H9 (cell line): ENCODE measurements at regions not wholly inside any gene's neighbourhood (a gene's known extent, or its start where the extent isn't known, plus 50 kb on each side); places are given as distances from the start of the nearest gene placed in this dataset.

Source experiments
- DNase-seq: peaks from one replicate; pipeline ENCODE4 v3.0.0-alpha.2; 2017
- H2AFZ ChIP-seq: one replicate; pipeline ENCODE4 v1.6.1; 2013; ENCODE audit warnings: mild to moderate bottlenecking, low read length, control low read depth, moderate library complexity
- H2AK5ac ChIP-seq: 2 replicates; pipeline ENCODE4 v1.6.1; 2013; ENCODE audit warnings: low read length, control low read depth, mixed read lengths; ENCODE audit not compliant: insufficient read length
- H2BK120ac ChIP-seq: one replicate; pipeline ENCODE4 v1.6.1; 2013; ENCODE audit warnings: low read depth, mild to moderate bottlenecking, low read length, control low read depth, inconsistent platforms; ENCODE audit not compliant: poor library complexity, severe bottlenecking
- H2BK12ac ChIP-seq: 2 replicates; pipeline ENCODE4 v1.6.1; 2013; ENCODE audit warnings: low read length, control low read depth, mixed read lengths, low read depth; ENCODE audit not compliant: insufficient read length
- H2BK15ac ChIP-seq: 2 replicates; pipeline ENCODE4 v1.6.1; 2013; ENCODE audit warnings: low read depth, low read length, control low read depth
- H2BK20ac ChIP-seq: one replicate; pipeline ENCODE4 v1.6.1; 2013; ENCODE audit warnings: low read depth, mild to moderate bottlenecking, low read length, control low read depth, inconsistent platforms; ENCODE audit not compliant: poor library complexity, severe bottlenecking
- H2BK5ac ChIP-seq: 2 replicates; pipeline ENCODE4 v1.6.1; 2013; ENCODE audit warnings: low read length, control low read depth, mixed read lengths; ENCODE audit not compliant: insufficient read length
- H3K14ac ChIP-seq: 2 replicates; pipeline ENCODE4 v1.6.1; 2013; ENCODE audit warnings: low read length, control low read depth; ENCODE audit not compliant: insufficient read depth
- H3K18ac ChIP-seq: 2 replicates; pipeline ENCODE4 v1.6.1; 2013; ENCODE audit warnings: low read depth, mild to moderate bottlenecking, mixed read lengths, low read length, control low read depth; ENCODE audit not compliant: insufficient read length
- H3K23ac ChIP-seq: 2 replicates; pipeline ENCODE4 v1.6.1; 2013; ENCODE audit warnings: low read length, control low read depth, mixed read lengths, low read depth; ENCODE audit not compliant: insufficient read length
- H3K23me2 ChIP-seq: 2 replicates; pipeline ENCODE4 v1.6.1; 2013; ENCODE audit warnings: low read depth, mild to moderate bottlenecking, mixed read lengths, low read length, control low read depth; ENCODE audit not compliant: insufficient read length, poor library complexity, severe bottlenecking
- H3K27ac ChIP-seq: 2 replicates; pipeline ENCODE4 v1.5.1; 2013; ENCODE audit warnings: low read length, control low read depth, mixed read lengths, low read depth; ENCODE audit not compliant: insufficient read length
- H3K27me3 ChIP-seq: 2 replicates; pipeline ENCODE4 v1.6.1; 2013; ENCODE audit warnings: low read length, control low read depth, inconsistent platforms; ENCODE audit not compliant: insufficient read depth
- H3K4ac ChIP-seq: 2 replicates; pipeline ENCODE4 v1.6.1; 2013; ENCODE audit warnings: low read depth, mild to moderate bottlenecking, control low read depth, inconsistent platforms, low read length, moderate library complexity
- H3K4me1 ChIP-seq: 2 replicates; pipeline ENCODE4 v1.6.1; 2013; ENCODE audit warnings: low read length, control low read depth, inconsistent platforms; ENCODE audit not compliant: insufficient read depth
- H3K4me2 ChIP-seq: 2 replicates; pipeline ENCODE4 v1.6.1; 2013; ENCODE audit warnings: low read length, control low read depth, mixed read lengths; ENCODE audit not compliant: insufficient read length, insufficient read depth
- H3K56ac ChIP-seq: 2 replicates; pipeline ENCODE4 v1.6.1; 2013; ENCODE audit warnings: low read depth, mild to moderate bottlenecking, mixed read lengths, low read length, control low read depth; ENCODE audit not compliant: insufficient read length
- H3K79me1 ChIP-seq: 2 replicates; pipeline ENCODE4 v1.6.1; 2013; ENCODE audit warnings: low read depth, mild to moderate bottlenecking, moderate library complexity, low read length, control low read depth, inconsistent platforms; ENCODE audit not compliant: insufficient read depth, poor library complexity, severe bottlenecking
- H3K79me2 ChIP-seq: 2 replicates; pipeline ENCODE4 v1.6.1; 2013; ENCODE audit warnings: low read length, control low read depth, inconsistent platforms; ENCODE audit not compliant: insufficient read depth
- H3K9ac ChIP-seq: 2 replicates; pipeline ENCODE4 v1.6.1; 2013; ENCODE audit warnings: low read length, control low read depth, mixed read lengths; ENCODE audit not compliant: insufficient read length; ENCODE audit errors: extremely low read depth
- H3K9me3 ChIP-seq: one replicate; pipeline ENCODE4 v1.6.1; 2013; ENCODE audit warnings: low read depth, low read length, inconsistent platforms; ENCODE audit not compliant: control insufficient read depth
- H3T11ph ChIP-seq: one replicate; pipeline ENCODE4 v1.6.1; 2013; ENCODE audit warnings: mild to moderate bottlenecking, low read length, control low read depth, inconsistent platforms
- H4K20me1 ChIP-seq: one replicate; pipeline ENCODE4 v1.6.1; 2013; ENCODE audit not compliant: control insufficient read depth, insufficient read length, insufficient read depth
- H4K5ac ChIP-seq: 2 replicates; pipeline ENCODE4 v1.6.1; 2013; ENCODE audit warnings: low read depth, mild to moderate bottlenecking, mixed read lengths, low read length, control low read depth; ENCODE audit not compliant: insufficient read length
- H4K8ac ChIP-seq: replicated peaks from 2 replicates; pipeline ENCODE4 v1.6.1; 2013; ENCODE audit warnings: low read length, control low read depth, mixed read lengths, low read depth; ENCODE audit not compliant: insufficient read length
- H4K91ac ChIP-seq: 2 replicates; pipeline ENCODE4 v1.6.1; 2013; ENCODE audit warnings: low read depth, mild to moderate bottlenecking, moderate library complexity, mixed read lengths, low read length, control low read depth; ENCODE audit not compliant: insufficient read length
- H3K27ac Mint-ChIP-seq, 3 experiments: 2 replicates in 2 of 3; 3 replicates in 1 of 3; pipeline ENCODE4 v1.8.0; 2020 to 2021; ENCODE audit warnings: mixed read lengths in 3 of 3, mild to moderate bottlenecking in 1 of 3, moderate library complexity in 1 of 3
- H3K27me3 Mint-ChIP-seq: 2 replicates; pipeline ENCODE4 v1.8.0; 2021; ENCODE audit warnings: low read depth, mild to moderate bottlenecking, moderate library complexity, mixed read lengths
- H3K36me3 Mint-ChIP-seq, 3 experiments: 2 replicates in 2 of 3; 3 replicates in 1 of 3; pipeline ENCODE4 v1.8.0; 2020 to 2021; ENCODE audit warnings: low read depth in 3 of 3, mixed read lengths in 3 of 3; ENCODE audit not compliant: insufficient read depth in 1 of 3
- H3K4me1 Mint-ChIP-seq, 2 experiments: 2 replicates each; pipeline ENCODE4 v1.8.0; 2020; ENCODE audit warnings: mixed read lengths in 2 of 2
- H3K4me3 Mint-ChIP-seq, 2 experiments: 2 replicates in 1 of 2; 3 replicates in 1 of 2; pipeline ENCODE4 v1.8.0; 2020 to 2021; ENCODE audit warnings: mild to moderate bottlenecking in 2 of 2, mixed read lengths in 2 of 2, moderate library complexity in 1 of 2
- H3K9me3 Mint-ChIP-seq, 2 experiments: 2 replicates in 1 of 2; 3 replicates in 1 of 2; pipeline ENCODE4 v1.8.0; 2020; ENCODE audit warnings: mild to moderate bottlenecking in 2 of 2, mixed read lengths in 2 of 2, moderate library complexity in 1 of 2
- WGBS: extraction: QIAGEN DNeasy Blood & Tissue Kit; methylation state at CpG from one replicate; pipeline ENCODE4 v1.1.7; 2013; ENCODE audit warnings: missing lambda C conversion rate, low lambda C conversion rate, mixed read lengths; ENCODE audit not compliant: insufficient read length; ENCODE audit errors: extremely low coverage; 5-methylcytosine and 5-hydroxymethylcytosine counted together
- TF ChIP-seq, protein P1 (sequence below): fragments of 200-600 bp; sonication (generic); conservative IDR thresholded peaks from 3 replicates; pipeline ENCODE4 v1.8.0; 2021; ENCODE audit warnings: antibody characterized with exemption, mild to moderate bottlenecking

DNA sequence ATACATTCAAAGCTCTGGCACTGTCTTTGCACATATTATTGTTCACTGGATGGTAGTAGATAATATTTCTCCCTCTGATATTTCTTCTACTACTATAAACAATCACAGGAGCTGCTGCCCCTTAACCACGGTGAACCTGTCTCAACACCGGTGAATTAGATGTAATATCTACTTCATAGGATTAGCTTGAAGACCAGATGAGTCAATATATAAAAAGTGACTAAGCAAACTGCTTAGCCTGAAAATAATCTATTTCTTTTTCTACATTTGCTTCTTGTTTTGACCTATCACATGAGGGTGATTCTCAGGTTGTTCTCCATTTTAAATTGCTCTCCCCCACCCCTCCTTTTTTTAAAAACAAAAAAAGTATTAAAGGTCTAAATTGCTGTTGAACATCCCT is 645.5 kb downstream of the ANKRD50 start:
- Histone ChIP-seq H3K56ac (no peak overlapping the region), H3K4me2 (no peak overlapping the region), H2AFZ (no peak overlapping the region), H3K79me2 (no peaks in the 10 kb centered on the region), H3K9me3 (no peaks in the 10 kb centered on the region), H2BK15ac (no peak overlapping the region), H3K18ac (no peak overlapping the region), H3K79me1 (no peaks in the 10 kb centered on the region), H2AK5ac (no peak overlapping the region), H3K9ac (no peak overlapping the region), H2BK120ac (no peak overlapping the region), H3K4ac (no peak overlapping the region), H4K91ac (no peak overlapping the region), H2BK12ac (no peak overlapping the region), H4K20me1 (no peaks in the 10 kb centered on the region), H2BK5ac (no peak overlapping the region), H3K27me3 (no peaks in the 10 kb centered on the region), H3K27ac (no peak overlapping the region), H3K23me2 (no peaks in the 10 kb centered on the region), H3T11ph (no peak overlapping the region), H3K4me1 (no peaks in the 10 kb centered on the region), H3K23ac (no peak overlapping the region), H3K14ac (no peak overlapping the region), H2BK20ac (no peak overlapping the region), H4K8ac (no peak overlapping the region), H4K5ac (no peak overlapping the region)
- TF ChIP-seq, protein P1, sequence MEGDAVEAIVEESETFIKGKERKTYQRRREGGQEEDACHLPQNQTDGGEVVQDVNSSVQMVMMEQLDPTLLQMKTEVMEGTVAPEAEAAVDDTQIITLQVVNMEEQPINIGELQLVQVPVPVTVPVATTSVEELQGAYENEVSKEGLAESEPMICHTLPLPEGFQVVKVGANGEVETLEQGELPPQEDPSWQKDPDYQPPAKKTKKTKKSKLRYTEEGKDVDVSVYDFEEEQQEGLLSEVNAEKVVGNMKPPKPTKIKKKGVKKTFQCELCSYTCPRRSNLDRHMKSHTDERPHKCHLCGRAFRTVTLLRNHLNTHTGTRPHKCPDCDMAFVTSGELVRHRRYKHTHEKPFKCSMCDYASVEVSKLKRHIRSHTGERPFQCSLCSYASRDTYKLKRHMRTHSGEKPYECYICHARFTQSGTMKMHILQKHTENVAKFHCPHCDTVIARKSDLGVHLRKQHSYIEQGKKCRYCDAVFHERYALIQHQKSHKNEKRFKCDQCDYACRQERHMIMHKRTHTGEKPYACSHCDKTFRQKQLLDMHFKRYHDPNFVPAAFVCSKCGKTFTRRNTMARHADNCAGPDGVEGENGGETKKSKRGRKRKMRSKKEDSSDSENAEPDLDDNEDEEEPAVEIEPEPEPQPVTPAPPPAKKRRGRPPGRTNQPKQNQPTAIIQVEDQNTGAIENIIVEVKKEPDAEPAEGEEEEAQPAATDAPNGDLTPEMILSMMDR = no peak
- H3K27me3 Mint-ChIP-seq = no peaks in the 10 kb centered on the region
- no peak overlapping the region for H3K4me3 Mint-ChIP-seq
- H3K27ac Mint-ChIP-seq = no peak overlapping the region
- no CpG with 5 or more reads among the region's 2 CpGs for WGBS
- DNase-seq = no peak
- H3K9me3 Mint-ChIP-seq = peaks cover 22 to 24% of the 10 kb centered on the region in 2 experiments
- H3K36me3 Mint-ChIP-seq = peaks cover 15 to 31% (median 15%) of the 10 kb centered on the region in 3 experiments
- H3K4me1 Mint-ChIP-seq = peaks cover 11 to 13% of the 10 kb centered on the region in 2 experiments
